Trophoblast cell (in vitro differentiated cells and primary cell): ENCODE measurements at regions not wholly inside any gene's neighbourhood (a gene's known extent, or its start where the extent isn't known, plus 50 kb on each side); places are given as distances from the start of the nearest gene placed in this dataset.

Source experiments
- DNase-seq, 2 donors: peaks; one replicate each; pipeline ENCODE4 v3.0.0-alpha.2; 2016
- H2AFZ ChIP-seq: 2 replicates; pipeline ENCODE4 v1.6.1; 2013; ENCODE audit warnings: low read length, moderate library complexity, mild to moderate bottlenecking; ENCODE audit not compliant: insufficient read depth, poor library complexity
- H2AK5ac ChIP-seq: 2 replicates; pipeline ENCODE4 v1.6.1; 2013; ENCODE audit warnings: mild to moderate bottlenecking, low read length
- H2BK120ac ChIP-seq: 2 replicates; pipeline ENCODE4 v1.6.1; 2013; ENCODE audit warnings: low read length, mild to moderate bottlenecking, moderate library complexity; ENCODE audit not compliant: insufficient read depth, poor library complexity
- H2BK12ac ChIP-seq: 2 replicates; pipeline ENCODE4 v1.6.1; 2013; ENCODE audit warnings: mild to moderate bottlenecking, low read length, moderate library complexity
- H2BK5ac ChIP-seq: 2 replicates; pipeline ENCODE4 v1.6.1; 2013; ENCODE audit warnings: low read length, low read depth, moderate library complexity, mild to moderate bottlenecking; ENCODE audit not compliant: poor library complexity
- H3K14ac ChIP-seq: 2 replicates; pipeline ENCODE4 v1.6.1; 2013; ENCODE audit warnings: mild to moderate bottlenecking, low read length
- H3K18ac ChIP-seq: 2 replicates; pipeline ENCODE4 v1.6.1; 2013; ENCODE audit warnings: mild to moderate bottlenecking, low read length
- H3K23ac ChIP-seq: 2 replicates; pipeline ENCODE4 v1.6.1; 2013; ENCODE audit warnings: low read length
- H3K27ac ChIP-seq: 2 replicates; pipeline ENCODE4 v1.5.1; 2013; ENCODE audit warnings: low read depth, mild to moderate bottlenecking, inconsistent platforms, low read length, moderate library complexity
- H3K27me3 ChIP-seq: 2 replicates; pipeline ENCODE4 v1.6.1; 2013; ENCODE audit warnings: inconsistent platforms, mild to moderate bottlenecking, low read length, moderate library complexity; ENCODE audit not compliant: insufficient read depth
- H3K36me3 ChIP-seq, 2 experiments: 1 replicate in 1 of 2; 2 replicates in 1 of 2; pipeline ENCODE4 v1.6.1; 2013; ENCODE audit warnings: low read length in 2 of 2, mild to moderate bottlenecking in 2 of 2, moderate library complexity in 1 of 2; ENCODE audit not compliant: insufficient read depth in 2 of 2, control insufficient read depth in 1 of 2
- H3K4ac ChIP-seq: 2 replicates; pipeline ENCODE4 v1.6.1; 2013; ENCODE audit warnings: low read depth, mild to moderate bottlenecking, low read length, moderate library complexity
- H3K4me1 ChIP-seq, 2 experiments: 1 replicate in 1 of 2; 2 replicates in 1 of 2; pipeline ENCODE4 v1.6.1; 2013; ENCODE audit warnings: low read length in 2 of 2, mild to moderate bottlenecking in 2 of 2, moderate library complexity in 1 of 2; ENCODE audit not compliant: insufficient read depth in 2 of 2, control insufficient read depth in 1 of 2
- H3K4me2 ChIP-seq: 2 replicates; pipeline ENCODE4 v1.6.1; 2013; ENCODE audit warnings: inconsistent platforms, mild to moderate bottlenecking, low read length, moderate library complexity
- H3K4me3 ChIP-seq: 2 replicates; pipeline ENCODE4 v1.5.1; 2013; ENCODE audit warnings: mild to moderate bottlenecking, low read depth, low read length, inconsistent platforms
- H3K79me1 ChIP-seq: one replicate; pipeline ENCODE4 v1.6.1; 2013; ENCODE audit warnings: low read length
- H3K79me2 ChIP-seq: 2 replicates; pipeline ENCODE4 v1.6.1; 2013; ENCODE audit warnings: low read length, mild to moderate bottlenecking; ENCODE audit not compliant: control insufficient read depth, insufficient read depth, poor library complexity
- H3K9ac ChIP-seq: 2 replicates; pipeline ENCODE4 v1.6.1; 2013; ENCODE audit warnings: mild to moderate bottlenecking, low read length
- H3K9me3 ChIP-seq: 2 replicates; pipeline ENCODE4 v1.6.1; 2013; ENCODE audit warnings: low read depth, mild to moderate bottlenecking, control low read depth, inconsistent platforms, low read length; ENCODE audit not compliant: insufficient read depth
- H4K12ac ChIP-seq: 2 replicates; pipeline ENCODE4 v1.6.1; 2013; ENCODE audit warnings: low read depth, mild to moderate bottlenecking, low read length, moderate library complexity
- H4K8ac ChIP-seq: 2 replicates; pipeline ENCODE4 v1.6.1; 2013; ENCODE audit warnings: low read depth, mild to moderate bottlenecking, low read length, moderate library complexity
- H4K91ac ChIP-seq: one replicate; pipeline ENCODE4 v1.6.1; 2013; ENCODE audit warnings: low read depth, mild to moderate bottlenecking, low read length, moderate library complexity
- WGBS: extraction: QIAGEN DNeasy Blood & Tissue Kit; methylation state at CpG from one replicate; pipeline ENCODE4 v1.1.7; 2013; ENCODE audit warnings: missing lambda C conversion rate; ENCODE audit not compliant: insufficient read length, insufficient coverage; ENCODE audit errors: extremely low coverage; 5-methylcytosine and 5-hydroxymethylcytosine counted together

- Histone ChIP-seq H3K4ac (no peak overlapping the region), H3K36me3 (no peaks in the 10 kb centered on the region), H4K12ac (no peak overlapping the region), H4K91ac (no peak overlapping the region), H3K4me1 (no peaks in the 10 kb centered on the region), H3K27ac (no peak overlapping the region), H3K23ac (no peak overlapping the region), H3K9ac (no peak overlapping the region), H3K27me3 (no peaks in the 10 kb centered on the region), H3K4me3 (no peak overlapping the region), H3K79me2 (no peaks in the 10 kb centered on the region), H2BK5ac (no peak overlapping the region), H3K4me2 (no peak overlapping the region), H3K14ac (no peak overlapping the region), H4K8ac (no peak overlapping the region), H2AFZ (no peak overlapping the region), H2AK5ac (no peak overlapping the region), H3K9me3 (no peaks in the 10 kb centered on the region), H2BK12ac (no peak overlapping the region), H3K18ac (no peak overlapping the region), H2BK120ac (no peak overlapping the region), H3K79me1 (no peaks in the 10 kb centered on the region)
- no CpG with 5 or more reads among the region's 1 CpG for WGBS
- no peak for DNase-seq
These were observed 558.5 kb downstream of the CPS1 start for GRCh38 chr2:211114826-211115455.

GRCh38 chr2:211117026-211117425, 560.6 kb downstream of the CPS1 start:
- Histone ChIP-seq H2AK5ac (no peak overlapping the region), H2AFZ (no peak overlapping the region), H3K18ac (no peak overlapping the region), H3K4me3 (no peak overlapping the region), H3K27me3 (no peaks in the 10 kb centered on the region), H3K4me2 (no peak overlapping the region), H3K4ac (no peak overlapping the region), H3K4me1 (no peaks in the 10 kb centered on the region), H3K9me3 (no peaks in the 10 kb centered on the region), H3K79me2 (no peaks in the 10 kb centered on the region), H4K91ac (no peak overlapping the region), H4K8ac (no peak overlapping the region), H3K9ac (no peak overlapping the region), H3K14ac (no peak overlapping the region), H3K23ac (no peak overlapping the region), H2BK5ac (no peak overlapping the region), H2BK120ac (no peak overlapping the region), H3K27ac (no peak overlapping the region), H4K12ac (no peak overlapping the region), H3K36me3 (no peaks in the 10 kb centered on the region), H2BK12ac (no peak overlapping the region), H3K79me1 (no peaks in the 10 kb centered on the region)
- DNase-seq = no peak
- WGBS = no CpG with 5 or more reads among the region's 1 CpG

GRCh38 chr2:211126256-211126655, 569.9 kb downstream of the CPS1 start:
- H3K4me2 ChIP-seq = no peak overlapping the region
- DNase-seq = no peak
- H3K14ac ChIP-seq = no peak overlapping the region
- no peaks in the 10 kb centered on the region for H3K79me1 ChIP-seq
- H3K4me1 ChIP-seq = no peaks in the 10 kb centered on the region
- no peak overlapping the region for H2AFZ ChIP-seq
- no peaks in the 10 kb centered on the region for H3K27me3 ChIP-seq
- H3K4me3 ChIP-seq = no peak overlapping the region
- no peak overlapping the region for H4K91ac ChIP-seq
- no peak overlapping the region for H3K27ac ChIP-seq
- no peak overlapping the region for H2AK5ac ChIP-seq
- H4K8ac ChIP-seq = no peak overlapping the region
- H3K23ac ChIP-seq = no peak overlapping the region
- no peaks in the 10 kb centered on the region for H3K9me3 ChIP-seq
- no peak overlapping the region for H3K18ac ChIP-seq
- H3K36me3 ChIP-seq = no peaks in the 10 kb centered on the region
- no peak overlapping the region for H2BK12ac ChIP-seq
- H3K9ac ChIP-seq = no peak overlapping the region
- no peak overlapping the region for H2BK120ac ChIP-seq
- H4K12ac ChIP-seq = no peak overlapping the region
- H2BK5ac ChIP-seq = no peak overlapping the region
- no peaks in the 10 kb centered on the region for H3K79me2 ChIP-seq
- no peak overlapping the region for H3K4ac ChIP-seq

GRCh38 chr2:211127501-211127900, 571.1 kb downstream of the CPS1 start:
- DNase-seq = peak; percentile 71 to 81
- Histone ChIP-seq H3K27me3 (no peaks in the 10 kb centered on the region), H3K18ac (no peak overlapping the region), H4K12ac (no peak overlapping the region), H3K4ac (no peak overlapping the region), H2BK5ac (no peak overlapping the region), H4K91ac (no peak overlapping the region), H3K27ac (no peak overlapping the region), H2BK12ac (no peak overlapping the region), H2AFZ (no peak overlapping the region), H3K23ac (no peak overlapping the region), H3K4me3 (no peak overlapping the region), H3K9ac (no peak overlapping the region), H3K14ac (no peak overlapping the region), H3K9me3 (no peaks in the 10 kb centered on the region), H2AK5ac (no peak overlapping the region), H3K79me2 (no peaks in the 10 kb centered on the region), H3K4me1 (no peaks in the 10 kb centered on the region), H2BK120ac (no peak overlapping the region), H3K36me3 (no peaks in the 10 kb centered on the region), H3K79me1 (no peaks in the 10 kb centered on the region), H4K8ac (no peak overlapping the region), H3K4me2 (no peak overlapping the region)
- WGBS = no CpG with 5 or more reads among the region's 2 CpGs
